HCT116 (cell line): ENCODE measurements at regions not wholly inside any gene's neighbourhood (a gene's known extent, or its start where the extent isn't known, plus 50 kb on each side); places are given as distances from the start of the nearest gene placed in this dataset.

ENCODE experiments used
- ATF3 ChIP-seq: IDR thresholded peaks from 2 replicates; pipeline ENCODE4 v1.6.1; 2012
- CTCF ChIP-seq, 3 experiments: fragments of 200-600 bp in 1 of 3; sonication (generic) in 1 of 3; IDR thresholded peaks in 2 of 3; conservative IDR thresholded peaks in 1 of 3; 2 replicates each; pipeline ENCODE4 v1.5.1; 2012 to 2017; ENCODE audit warnings: low read depth in 2 of 3, low read length in 2 of 3, antibody characterized with exemption in 1 of 3, borderline replicate concordance in 1 of 3, control low read depth in 1 of 3, mild to moderate bottlenecking in 1 of 3, mixed read lengths in 1 of 3, mixed run types in 1 of 3, moderate library complexity in 1 of 3; ENCODE audit not compliant: insufficient read depth in 1 of 3
- EZH2 ChIP-seq: fragments of 200-600 bp; sonication (generic); IDR thresholded peaks from 2 replicates; pipeline ENCODE4 v1.6.1; 2017; ENCODE audit warnings: antibody characterized with exemption, mixed run types
- EZH2phosphoT487 ChIP-seq: fragments of 200-600 bp; IDR thresholded peaks from 2 replicates; pipeline ENCODE4 v1.6.1; 2018; ENCODE audit warnings: antibody characterized with exemption, borderline replicate concordance
- JUND ChIP-seq: IDR thresholded peaks from 2 replicates; pipeline ENCODE4 v1.6.1; 2012
- MAX ChIP-seq: IDR thresholded peaks from 2 replicates; pipeline ENCODE4 v1.6.1; 2012
- POLR2A ChIP-seq: IDR thresholded peaks from 2 replicates; pipeline ENCODE4 v1.7.0; 2011; ENCODE audit warnings: borderline replicate concordance; ENCODE audit not compliant: insufficient read depth, insufficient read length; ENCODE audit errors: extremely low read depth
- POLR2AphosphoS5 ChIP-seq: IDR thresholded peaks from 2 replicates; pipeline ENCODE4 v1.6.1; 2011; ENCODE audit warnings: mild to moderate bottlenecking, low read depth, low read length, moderate library complexity
- RAD21 ChIP-seq: IDR thresholded peaks from 2 replicates; pipeline ENCODE4 v1.6.1; 2012; ENCODE audit warnings: low read depth, mild to moderate bottlenecking
- SP1 ChIP-seq: IDR thresholded peaks from 2 replicates; pipeline ENCODE4 v1.6.1; 2012; ENCODE audit warnings: low read depth
- TCF7L2 ChIP-seq: IDR thresholded peaks from 2 replicates; pipeline ENCODE4 v1.7.0; 2011; ENCODE audit warnings: borderline replicate concordance, inconsistent platforms; ENCODE audit not compliant: insufficient read depth, insufficient read length; ENCODE audit errors: extremely low read depth
- ZBTB33 ChIP-seq: IDR thresholded peaks from 2 replicates; pipeline ENCODE4 v1.6.1; 2011; ENCODE audit warnings: mild to moderate bottlenecking, low read length, moderate library complexity; ENCODE audit not compliant: insufficient replicate concordance; ENCODE audit errors: extremely low read depth

- TF ChIP-seq MAX (no peak), EZH2phosphoT487 (no peak), ZBTB33 (no peak), RAD21 (no peak), CTCF (IDR thresholded peaks at IDR 0.05 in 2 of 3, conservative IDR thresholded peaks at IDR 0.05 in 1 of 3; ENCODE audit: borderline replicate concordance in 1 of 3, insufficient read depth in 1 of 3, low read depth in 2 of 3, low read length in 2 of 3) (peak in 2 of 3 experiments; percentile 6 to 16; a peak in 1 of 6 replicates), ATF3 (no peak), EZH2 (no peak), POLR2AphosphoS5 (no peak), POLR2A (no peak), TCF7L2 (no peak), SP1 (no peak), JUND (no peak)
Observed at GRCh38 chr18:34957119-34957863, 83.9 kb upstream of the MAPRE2 start.
